GM12865 (cell line): ENCODE measurements at regions not wholly inside any gene's neighbourhood (a gene's known extent, or its start where the extent isn't known, plus 50 kb on each side); places are given as distances from the start of the nearest gene placed in this dataset.

Source experiments
- DNase-seq: peaks from one replicate; pipeline ENCODE4 v3.0.0; 2010; ENCODE audit warnings: low read depth
- H3K4me3 ChIP-seq: 2 replicates; pipeline ENCODE4 v1.5.1; 2011; ENCODE audit warnings: mild to moderate bottlenecking, low read depth, low read length, control low read depth
- TF ChIP-seq, protein P1 (sequence below): IDR thresholded peaks from 2 replicates; pipeline ENCODE4 v1.5.1; 2011; ENCODE audit warnings: low read length, control low read depth, low read depth, inconsistent platforms; ENCODE audit not compliant: insufficient read depth; ENCODE audit errors: missing control alignments

DNA sequence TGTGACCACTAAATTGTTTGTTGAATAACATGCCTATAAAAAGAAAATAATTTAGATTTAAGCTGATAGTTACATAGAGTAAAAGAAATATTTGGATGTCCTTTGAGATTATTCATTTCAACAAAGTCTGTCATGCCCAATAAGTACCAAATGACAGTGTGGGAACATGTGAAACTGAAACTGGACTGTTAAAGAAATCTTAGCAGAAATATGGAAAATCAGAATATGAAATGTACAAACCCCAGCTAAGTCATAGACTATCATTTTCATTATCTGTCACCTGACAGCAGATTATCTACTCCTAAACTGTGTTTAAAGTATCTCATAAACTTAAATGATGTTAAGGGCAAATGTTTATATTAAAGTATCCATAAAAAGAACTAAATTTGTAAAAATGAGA is 437.8 kb upstream of the FAM241A start:
- no peak overlapping the region for H3K4me3 ChIP-seq
- TF ChIP-seq, protein P1, sequence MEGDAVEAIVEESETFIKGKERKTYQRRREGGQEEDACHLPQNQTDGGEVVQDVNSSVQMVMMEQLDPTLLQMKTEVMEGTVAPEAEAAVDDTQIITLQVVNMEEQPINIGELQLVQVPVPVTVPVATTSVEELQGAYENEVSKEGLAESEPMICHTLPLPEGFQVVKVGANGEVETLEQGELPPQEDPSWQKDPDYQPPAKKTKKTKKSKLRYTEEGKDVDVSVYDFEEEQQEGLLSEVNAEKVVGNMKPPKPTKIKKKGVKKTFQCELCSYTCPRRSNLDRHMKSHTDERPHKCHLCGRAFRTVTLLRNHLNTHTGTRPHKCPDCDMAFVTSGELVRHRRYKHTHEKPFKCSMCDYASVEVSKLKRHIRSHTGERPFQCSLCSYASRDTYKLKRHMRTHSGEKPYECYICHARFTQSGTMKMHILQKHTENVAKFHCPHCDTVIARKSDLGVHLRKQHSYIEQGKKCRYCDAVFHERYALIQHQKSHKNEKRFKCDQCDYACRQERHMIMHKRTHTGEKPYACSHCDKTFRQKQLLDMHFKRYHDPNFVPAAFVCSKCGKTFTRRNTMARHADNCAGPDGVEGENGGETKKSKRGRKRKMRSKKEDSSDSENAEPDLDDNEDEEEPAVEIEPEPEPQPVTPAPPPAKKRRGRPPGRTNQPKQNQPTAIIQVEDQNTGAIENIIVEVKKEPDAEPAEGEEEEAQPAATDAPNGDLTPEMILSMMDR: no peak
- no peak for DNase-seq

DNA sequence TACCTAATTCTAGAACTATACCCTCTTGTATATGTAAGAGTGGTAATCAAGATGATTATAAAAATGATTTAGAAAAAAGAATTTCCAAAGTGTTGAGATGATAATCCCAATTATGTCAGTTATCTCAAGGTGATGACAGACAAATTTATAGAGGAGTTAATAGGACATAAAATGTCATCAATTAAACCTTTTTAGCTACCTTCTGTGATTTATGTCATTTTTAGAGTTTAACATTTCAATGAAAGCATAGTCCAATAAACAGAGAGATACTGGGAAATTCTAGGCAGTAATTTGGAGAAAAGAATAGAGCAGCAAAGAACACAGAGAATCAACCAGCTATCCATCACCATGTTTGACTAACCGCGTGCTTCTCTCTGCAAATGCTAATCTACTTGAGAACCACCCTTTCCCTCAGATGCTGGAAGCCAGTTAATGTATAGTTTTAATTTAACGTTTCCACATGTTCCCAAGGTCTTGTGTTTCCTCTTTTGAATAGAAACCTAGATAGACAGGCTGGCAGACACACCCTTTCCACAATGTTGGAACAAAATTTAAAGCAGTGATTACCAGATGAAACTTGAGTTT is 433.1 kb upstream of the FAM241A start:
- no peak for DNase-seq
- TF ChIP-seq, protein P1: no peak
- no peak overlapping the region for H3K4me3 ChIP-seq

DNA sequence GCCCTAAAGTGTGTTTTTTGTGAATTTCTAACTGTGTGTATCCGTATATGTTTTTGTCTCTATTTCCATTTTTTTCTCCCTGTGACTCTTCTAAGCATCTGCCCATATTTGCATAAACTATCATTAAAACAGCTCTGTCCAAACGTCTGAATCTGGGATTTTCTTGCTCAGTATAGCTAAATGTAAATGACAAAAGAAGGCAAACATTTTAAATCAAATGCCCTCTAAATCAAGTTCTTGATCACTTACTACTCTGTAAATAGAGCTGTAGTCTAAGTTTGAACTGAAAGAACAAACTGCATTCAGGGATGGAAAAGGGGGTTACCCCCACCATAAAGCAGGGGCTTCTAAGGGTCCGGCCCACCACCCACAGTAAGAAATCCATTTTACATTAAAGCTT is 432.0 kb upstream of the FAM241A start:
- TF ChIP-seq, protein P1: no peak
- DNase-seq: no peak
- H3K4me3 ChIP-seq: no peak overlapping the region

DNA sequence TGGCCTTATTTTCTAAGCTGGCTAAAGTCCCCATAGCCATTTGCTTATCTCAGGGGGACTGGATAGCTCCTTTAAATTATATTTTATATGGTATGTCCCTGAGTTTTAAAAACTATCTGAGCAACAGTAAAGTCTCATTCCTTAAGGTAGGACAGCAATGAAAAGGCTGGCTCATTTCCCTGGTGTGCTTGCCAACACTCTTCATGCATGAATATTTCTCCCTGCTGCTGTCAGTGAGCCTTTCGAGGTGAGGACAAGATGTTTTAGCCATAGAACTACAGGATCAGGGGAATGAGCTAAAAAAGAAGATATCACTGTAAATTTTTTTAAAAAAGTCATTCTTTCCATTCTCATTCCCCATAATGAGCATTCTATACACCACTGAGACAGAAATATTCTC is 427.3 kb upstream of the FAM241A start:
- no peak for DNase-seq
- TF ChIP-seq, protein P1: no peak
- H3K4me3 ChIP-seq: no peak overlapping the region

DNA sequence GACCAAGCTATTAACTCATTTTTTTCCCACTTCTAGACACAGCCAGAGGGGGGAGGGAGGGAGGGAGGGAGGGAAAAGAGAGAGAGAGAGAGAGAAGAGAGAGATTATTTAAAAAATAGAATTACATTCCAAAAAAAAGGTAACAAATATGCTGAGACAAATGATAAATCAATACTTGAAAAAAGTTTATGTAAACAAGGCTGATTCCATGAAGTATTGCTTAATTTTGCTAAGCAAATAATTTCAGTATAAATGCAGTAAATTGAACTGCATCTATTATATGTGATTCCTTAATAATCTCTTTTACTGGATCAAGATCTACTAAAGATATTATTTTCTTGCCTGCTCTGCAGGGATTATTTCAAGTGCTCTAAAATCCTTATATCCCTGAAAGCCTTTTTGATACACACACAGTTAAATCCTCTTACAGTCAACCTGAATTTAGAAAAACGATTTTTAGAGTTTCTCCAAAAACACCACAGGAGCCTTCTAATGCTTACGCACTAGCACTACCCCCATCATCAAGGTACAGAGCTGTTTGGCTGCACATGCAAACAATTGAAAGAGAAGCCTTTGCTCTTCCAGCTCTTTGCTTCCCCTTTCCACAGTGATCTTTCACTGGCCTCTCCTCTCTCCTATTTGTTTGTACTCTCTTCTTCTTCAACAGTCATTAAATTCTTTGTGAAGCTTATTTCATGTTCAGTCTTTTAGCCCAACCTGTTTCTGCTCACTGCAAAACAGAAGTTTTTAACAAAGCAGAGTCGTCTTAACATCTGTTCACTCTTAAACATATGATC is 426.3 kb upstream of the FAM241A start:
- no peak overlapping the region for H3K4me3 ChIP-seq
- TF ChIP-seq, protein P1: no peak
- DNase-seq: no peak

DNA sequence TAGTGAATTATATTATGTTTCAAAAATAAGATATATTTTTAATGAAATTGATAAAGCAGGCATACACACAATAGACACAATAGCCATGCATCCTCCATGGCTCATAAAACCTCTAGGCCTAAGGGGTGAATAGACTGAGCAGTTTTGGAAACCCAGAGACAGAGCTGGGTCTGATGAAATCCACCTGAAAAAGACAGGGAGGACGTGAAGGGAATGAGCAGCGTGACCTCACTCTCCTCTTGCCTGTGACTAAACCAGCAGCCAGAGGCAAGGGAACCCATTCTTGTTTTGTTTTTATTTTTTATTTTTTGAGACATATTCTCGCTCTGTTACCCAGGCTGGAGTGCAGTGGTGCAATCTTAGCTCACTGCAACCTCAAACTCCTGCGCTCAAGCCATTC is 424.4 kb upstream of the FAM241A start:
- TF ChIP-seq, protein P1: no peak
- no peak for DNase-seq
- H3K4me3 ChIP-seq: no peak overlapping the region
